Fibroblast of upper back skin (primary cell): ENCODE measurements at regions not wholly inside any gene's neighbourhood (a gene's known extent, or its start where the extent isn't known, plus 50 kb on each side); places are given as distances from the start of the nearest gene placed in this dataset.

Experiments
- DNase-seq: peaks from one replicate; pipeline ENCODE4 v3.0.0-alpha.2; 2013

- peak; percentile 18 for DNase-seq
Measured at GRCh38 chr11:109752212-109752825, 330.3 kb downstream of the C11orf87 start.

GRCh38 chr11:109756521-109756920 is 334.5 kb downstream of the C11orf87 start:
- DNase-seq = no peak

DNA sequence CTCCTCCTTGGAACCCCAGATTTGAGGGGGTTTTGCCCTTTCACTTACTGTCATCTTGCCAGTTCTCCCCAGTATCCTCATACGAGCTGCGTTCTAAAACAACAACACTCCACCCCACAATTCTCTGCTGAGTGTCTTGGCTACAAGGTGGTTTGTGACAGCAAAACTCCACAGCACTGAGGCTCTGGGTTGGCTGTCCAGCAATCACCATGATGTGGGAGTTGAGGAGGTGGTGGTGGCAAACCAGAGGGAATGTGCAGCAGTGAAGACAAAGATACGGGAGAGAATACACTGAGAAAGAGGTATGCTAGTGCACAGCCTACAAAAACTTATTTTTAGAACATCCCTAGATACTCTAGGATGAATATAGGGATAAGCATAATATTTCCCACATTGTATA is 335.0 kb downstream of the C11orf87 start:
- DNase-seq = no peak

- DNase-seq = no peak
Measured at GRCh38 chr11:109762546-109762945, 330.6 kb upstream of the ZC3H12C start.

- no peak for DNase-seq
Measured at GRCh38 chr11:109765709-109766311, 327.4 kb upstream of the ZC3H12C start.

GRCh38 chr11:109769858-109770257 is 323.3 kb upstream of the ZC3H12C start:
- no peak for DNase-seq

DNA sequence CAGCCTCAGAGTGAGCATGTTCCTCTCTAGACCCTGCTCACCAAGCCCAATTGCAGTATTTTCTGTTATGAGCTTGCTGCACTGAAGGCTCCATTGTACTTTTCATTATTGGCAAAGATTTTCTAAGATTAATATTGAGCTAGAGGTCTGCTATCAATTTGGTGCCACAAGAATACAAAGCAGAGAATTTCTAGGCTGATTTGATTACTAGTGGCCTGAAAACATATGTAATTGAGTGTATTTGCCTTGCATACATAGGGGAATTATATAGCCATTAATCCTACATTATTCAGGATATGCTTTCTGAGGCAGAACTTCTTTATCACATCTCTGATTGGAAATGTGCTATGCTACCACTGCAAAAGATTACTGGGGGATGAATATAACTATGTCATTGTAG is 322.9 kb upstream of the ZC3H12C start:
- DNase-seq = no peak

DNA sequence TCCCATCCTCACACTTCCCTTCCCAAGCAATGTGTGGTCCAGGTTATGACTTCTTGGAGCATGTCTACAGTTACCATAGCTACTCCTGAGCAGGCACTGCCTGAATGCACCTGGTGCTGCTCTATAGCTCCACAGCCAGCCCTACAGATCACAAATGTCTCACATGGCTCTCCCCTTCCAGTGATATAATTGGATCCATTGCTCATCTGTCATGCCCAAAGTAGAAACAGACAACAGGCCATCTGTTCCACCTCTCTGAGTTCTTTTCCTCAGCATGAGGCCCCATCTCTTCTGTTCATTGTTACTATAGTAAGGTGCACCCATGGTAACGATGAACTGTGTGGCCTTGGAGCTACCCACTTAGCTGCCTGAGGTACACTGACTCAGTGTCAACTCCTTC is 320.3 kb upstream of the ZC3H12C start:
- no peak for DNase-seq

DNA sequence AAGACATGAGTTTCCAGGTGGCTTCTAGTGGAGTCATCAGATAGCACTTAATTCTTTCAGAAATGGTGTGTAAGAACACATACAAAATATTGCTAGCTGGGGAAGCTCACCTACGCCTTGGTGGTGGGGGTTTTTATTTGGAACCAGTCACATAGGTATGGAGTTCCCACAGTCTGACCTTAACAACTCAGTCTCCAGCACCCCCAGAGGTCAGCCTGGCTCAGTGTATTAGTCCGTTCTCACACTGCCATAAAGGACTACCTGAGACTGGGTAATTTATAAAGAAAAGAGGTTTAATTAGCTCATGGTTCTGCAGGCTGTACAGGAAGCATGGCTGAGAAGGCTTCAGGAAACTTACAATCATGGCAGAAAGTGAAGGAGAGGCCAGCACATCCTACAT is 317.5 kb upstream of the ZC3H12C start:
- no peak for DNase-seq

GRCh38 chr11:109783014-109783413 is 310.2 kb upstream of the ZC3H12C start:
- DNase-seq = no peak

DNA sequence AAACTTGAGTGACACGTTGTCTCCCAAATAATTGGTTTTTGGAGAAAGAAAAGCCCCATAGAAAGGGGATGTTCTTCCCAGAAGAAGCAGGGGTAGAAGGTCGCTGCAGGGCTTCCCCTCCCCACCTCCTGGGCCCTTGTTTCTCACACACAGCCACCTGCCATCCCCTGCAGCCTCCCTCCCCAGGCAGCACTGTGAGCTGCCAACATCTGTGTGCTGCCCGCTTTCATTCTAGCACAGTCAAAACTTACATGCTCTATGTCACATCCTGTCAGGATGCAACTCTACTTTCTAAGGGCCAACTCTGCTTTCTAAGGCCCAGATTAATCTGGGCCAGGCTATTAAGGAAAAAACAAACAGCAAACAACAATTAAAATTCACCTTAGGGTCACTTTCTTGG is 309.4 kb upstream of the ZC3H12C start:
- no peak for DNase-seq

- no peak for DNase-seq
Measured at GRCh38 chr11:109784536-109784935, 308.7 kb upstream of the ZC3H12C start.

DNA sequence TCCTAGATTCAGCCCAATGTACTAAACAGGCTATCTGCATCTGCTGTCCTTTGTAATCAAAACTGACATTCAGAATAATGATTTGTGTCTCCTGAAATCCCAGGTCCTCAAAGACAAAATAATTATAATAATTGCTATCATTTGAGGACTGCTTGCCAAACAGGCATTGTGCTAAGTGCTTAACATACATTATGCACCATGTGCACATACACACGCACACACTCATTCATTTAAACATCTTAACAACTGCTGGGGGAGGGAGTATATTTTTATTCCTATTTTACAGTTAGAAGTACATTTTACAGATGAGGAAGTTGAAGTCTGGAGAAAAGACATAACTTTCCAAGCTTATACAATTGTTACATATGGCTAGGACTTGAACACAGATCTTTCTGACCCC is 308.0 kb upstream of the ZC3H12C start:
- DNase-seq = no peak

DNA sequence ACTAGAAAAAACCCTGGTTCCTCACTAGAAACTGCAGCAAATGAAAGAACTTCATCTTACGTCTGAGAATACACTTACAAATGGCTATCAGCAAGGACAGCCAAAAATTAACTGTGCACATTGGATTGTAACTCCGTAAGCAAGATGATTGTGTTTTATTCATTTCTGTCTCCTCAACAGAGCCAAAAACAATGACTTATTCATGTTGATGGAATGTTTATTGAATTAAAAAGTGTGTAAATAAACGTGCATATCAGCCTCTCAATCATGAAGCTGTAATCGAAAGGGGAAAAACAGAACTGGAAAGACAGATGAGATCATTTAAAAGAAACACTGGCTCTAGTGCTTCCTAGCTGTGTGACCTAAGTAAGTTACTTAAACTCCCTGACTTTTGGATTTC is 307.5 kb upstream of the ZC3H12C start:
- no peak for DNase-seq

GRCh38 chr11:109788948-109789490 is 304.2 kb upstream of the ZC3H12C start:
- DNase-seq = no peak

DNA sequence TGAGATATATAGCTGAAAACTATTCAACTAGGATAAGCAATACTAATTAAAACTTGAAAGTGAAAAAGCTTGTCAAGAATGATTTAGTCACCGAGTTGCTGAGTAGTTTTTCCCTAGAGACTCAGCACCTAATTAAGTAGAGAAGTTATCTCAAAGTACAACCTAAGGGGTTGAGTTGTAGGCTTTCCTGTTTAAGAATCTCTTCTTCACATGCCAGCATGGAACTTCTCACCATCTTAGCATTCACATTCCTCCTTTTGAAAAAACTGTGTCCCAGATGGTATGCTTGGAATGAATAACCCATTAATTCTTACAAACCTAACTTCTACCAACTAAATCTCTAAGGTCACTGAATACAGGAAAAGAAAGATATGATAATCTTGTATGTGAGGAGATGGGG is 303.3 kb upstream of the ZC3H12C start:
- peak; percentile 52 for DNase-seq

DNA sequence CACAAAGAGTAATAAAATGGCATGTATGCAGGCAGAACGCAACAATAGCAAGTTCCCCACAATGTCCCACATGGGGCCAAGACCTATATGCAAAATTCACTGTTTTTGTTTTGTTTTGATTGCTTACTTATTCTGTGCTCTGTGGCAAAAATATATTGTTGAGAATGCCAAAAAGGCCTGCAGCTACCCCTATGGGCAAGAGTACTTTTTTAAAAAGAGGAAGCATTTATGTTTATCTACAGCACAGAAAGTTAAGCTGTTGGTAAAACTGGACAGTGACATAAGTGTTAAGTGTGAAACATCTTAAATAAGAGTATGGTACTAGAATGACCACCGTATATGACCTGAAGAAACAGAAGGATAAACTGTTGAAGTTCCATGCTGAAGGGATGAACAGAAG is 301.9 kb upstream of the ZC3H12C start:
- no peak for DNase-seq

DNA sequence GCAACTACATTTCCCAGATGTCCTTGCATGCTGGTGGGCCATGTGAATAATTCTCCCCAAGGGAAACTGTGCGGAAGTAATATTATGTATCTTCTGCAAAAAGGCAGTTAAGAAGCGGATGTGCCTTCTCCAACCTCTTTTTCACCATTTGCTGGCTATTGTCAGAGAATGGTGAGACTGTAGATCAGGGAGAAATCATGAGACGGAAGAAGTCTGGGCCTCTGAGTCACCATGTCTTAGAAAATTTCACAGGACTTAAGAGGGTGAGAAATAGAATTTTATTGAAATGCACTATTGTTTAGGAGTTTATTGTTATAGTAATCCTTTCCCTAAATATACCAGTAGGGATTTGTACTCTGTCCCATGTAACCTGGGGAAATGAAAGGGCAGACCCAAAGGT is 298.7 kb upstream of the ZC3H12C start:
- no peak for DNase-seq

DNA sequence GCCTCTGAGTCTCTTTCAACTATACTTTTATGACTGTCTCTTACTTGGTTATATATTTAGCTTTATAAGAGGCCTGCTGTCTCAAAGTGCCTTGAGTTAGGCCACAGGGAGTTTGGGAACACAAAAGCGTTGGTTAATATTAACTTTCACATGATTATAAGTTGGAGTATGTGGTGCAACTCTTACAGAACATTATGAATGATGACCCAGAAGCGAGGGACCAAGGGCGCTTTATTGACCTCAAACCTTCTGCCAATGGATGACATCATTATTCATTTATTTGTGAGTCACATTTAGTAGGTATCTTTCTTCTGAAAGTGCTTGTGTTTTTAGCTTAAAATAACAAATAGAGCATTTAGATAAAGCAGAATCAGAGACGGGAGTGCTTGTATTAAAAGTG is 298.0 kb upstream of the ZC3H12C start:
- no peak for DNase-seq

- DNase-seq = no peak
Measured at GRCh38 chr11:109796253-109796652, 296.9 kb upstream of the ZC3H12C start.

DNA sequence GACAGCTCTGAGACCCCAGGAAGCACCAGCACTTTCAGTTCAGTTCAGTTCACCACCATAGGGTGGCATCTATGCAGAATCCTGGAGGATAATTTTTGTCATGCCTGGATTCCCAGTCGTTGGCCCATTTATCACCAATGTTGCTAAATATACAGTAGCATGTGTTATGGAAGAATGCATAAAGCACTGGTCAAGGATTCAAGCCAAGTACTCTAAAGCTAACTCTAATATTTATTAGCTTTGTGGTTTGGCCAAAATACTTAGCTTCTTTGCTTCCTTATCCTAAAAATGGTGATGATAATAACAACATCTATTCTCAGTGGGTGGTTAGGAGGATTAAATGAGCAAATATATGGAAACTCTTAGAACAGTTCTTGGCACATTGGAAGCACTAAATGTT is 294.7 kb upstream of the ZC3H12C start:
- peak; percentile 61 for DNase-seq

DNA sequence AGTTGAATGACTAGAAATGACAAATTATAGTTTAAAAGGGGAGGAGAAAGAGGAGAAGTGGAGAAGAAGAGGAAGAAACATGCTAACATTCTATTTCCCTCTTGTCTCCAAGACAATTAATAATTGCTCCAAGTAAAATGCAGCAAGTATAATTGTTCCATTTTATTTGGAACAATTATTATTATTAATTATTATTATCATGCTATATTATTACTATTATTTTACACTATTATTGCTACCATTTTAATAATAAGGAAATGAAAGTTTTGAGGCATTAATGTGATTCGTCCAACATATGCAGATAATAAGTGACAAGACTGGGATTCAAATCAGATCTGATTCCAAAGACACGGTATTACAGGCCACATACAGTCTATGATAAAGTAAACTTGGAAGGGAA is 293.6 kb upstream of the ZC3H12C start:
- no peak for DNase-seq

DNA sequence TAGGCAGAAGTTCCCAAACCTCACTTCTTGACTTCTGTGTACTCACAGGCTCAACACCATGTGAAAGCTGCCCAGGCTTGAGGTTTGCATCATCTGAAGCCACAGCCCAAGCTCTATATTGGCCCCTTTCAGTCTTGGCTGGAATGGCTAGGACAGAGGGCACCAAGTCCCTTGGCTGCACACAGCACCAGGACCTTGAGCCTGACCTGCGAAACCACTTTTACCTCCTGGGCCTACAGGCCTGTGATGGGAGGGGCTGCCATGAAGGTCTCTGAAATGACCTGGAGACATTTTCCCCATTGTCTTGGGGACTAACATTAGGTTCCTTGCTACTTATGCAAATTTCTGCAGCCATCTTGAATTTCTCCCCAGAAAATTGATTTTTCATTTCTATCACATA is 288.3 kb upstream of the ZC3H12C start:
- DNase-seq = no peak

DNA sequence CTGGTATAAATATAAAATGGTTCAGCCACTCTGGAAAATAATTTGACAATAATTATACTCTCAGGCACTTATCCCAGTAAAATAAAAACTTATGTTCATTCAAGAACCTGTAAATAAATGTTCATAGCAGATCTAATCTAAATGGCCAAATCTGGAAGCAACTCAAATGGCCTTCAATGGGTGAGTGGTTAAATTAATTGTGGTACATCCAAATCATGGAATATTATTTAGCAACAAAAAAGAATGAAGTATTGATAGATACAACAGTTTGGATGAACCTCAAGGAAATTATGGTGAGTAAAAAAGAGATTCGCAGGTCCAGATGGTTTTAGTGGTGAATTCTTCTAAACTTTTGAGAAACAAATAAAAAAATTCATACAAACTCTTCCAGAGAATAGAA is 287.0 kb upstream of the ZC3H12C start:
- no peak for DNase-seq

DNA sequence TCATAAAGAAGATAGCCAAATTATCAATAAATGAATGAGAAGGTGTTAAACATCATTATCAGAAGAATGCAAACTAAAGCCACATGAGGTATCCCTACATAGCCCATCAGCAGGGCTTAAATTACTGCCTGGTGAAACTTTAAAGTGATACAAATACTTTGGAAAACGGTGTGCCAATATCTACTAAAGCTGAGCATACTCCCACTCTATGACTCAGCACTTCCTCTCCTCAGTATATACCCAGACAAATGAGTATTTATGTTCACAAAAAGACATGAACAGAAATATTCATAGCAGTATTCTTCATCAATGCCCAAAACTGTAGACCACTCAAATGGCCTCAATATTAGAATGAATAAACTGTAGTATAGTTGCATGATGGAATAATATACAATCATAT is 284.6 kb upstream of the ZC3H12C start:
- peak; percentile 22 for DNase-seq
